Liver (tissue), 8 donors: ENCODE measurements at regions not wholly inside any gene's neighbourhood (a gene's known extent, or its start where the extent isn't known, plus 50 kb on each side); places are given as distances from the start of the nearest gene placed in this dataset.

Experiments used
- DNase-seq: peaks from one replicate; pipeline ENCODE4 v3.0.0-alpha.2; 2017; ENCODE audit warnings: low spot score
- H3K27ac ChIP-seq, 2 donors: one replicate each; pipeline ENCODE4 v1.7.0; 2013; ENCODE audit warnings: inconsistent platforms in 2 of 2, low read length in 2 of 2, control low read depth in 1 of 2, low read depth in 1 of 2, mild to moderate bottlenecking in 1 of 2
- H3K27me3 ChIP-seq, 4 donors: one replicate each; pipeline versions ENCODE4 v1.6.1 to v1.7.0; 2013; ENCODE audit warnings: low read length in 3 of 4, inconsistent platforms in 1 of 4, mild to moderate bottlenecking in 1 of 4, moderate library complexity in 1 of 4; ENCODE audit not compliant: control insufficient read depth in 4 of 4, insufficient read depth in 4 of 4
- H3K36me3 ChIP-seq, 4 donors: one replicate each; pipeline versions ENCODE4 v1.6.1 to v1.7.0; 2013; ENCODE audit warnings: low read length in 3 of 4, mild to moderate bottlenecking in 3 of 4, low read depth in 1 of 4, moderate library complexity in 1 of 4; ENCODE audit not compliant: control insufficient read depth in 4 of 4, insufficient read depth in 3 of 4
- H3K4me1 ChIP-seq, 4 donors: one replicate each; pipeline versions ENCODE4 v1.6.1 to v1.7.0; 2013; ENCODE audit warnings: low read length in 3 of 4, mild to moderate bottlenecking in 3 of 4, moderate library complexity in 1 of 4; ENCODE audit not compliant: control insufficient read depth in 4 of 4, insufficient read depth in 4 of 4
- H3K4me3 ChIP-seq, 3 donors: one replicate each; pipeline versions ENCODE4 v1.6.1 to v1.7.0; 2013; ENCODE audit warnings: low read length in 3 of 3, control low read depth in 1 of 3, low read depth in 1 of 3, mild to moderate bottlenecking in 1 of 3
- H3K9ac ChIP-seq, 2 donors: one replicate each; pipeline ENCODE4 v1.7.0; 2013; ENCODE audit warnings: low read length in 2 of 2, mild to moderate bottlenecking in 2 of 2, moderate library complexity in 2 of 2, control low read depth in 1 of 2, low read depth in 1 of 2
- H3K9me3 ChIP-seq, 4 donors: one replicate each; pipeline versions ENCODE4 v1.6.1 to v1.7.0; 2013; ENCODE audit warnings: low read length in 3 of 4; ENCODE audit not compliant: control insufficient read depth in 4 of 4
- ATF3 ChIP-seq: IDR thresholded peaks from 2 replicates; pipeline ENCODE4 v1.6.1; 2016; ENCODE audit warnings: antibody characterized with exemption
- CTCF ChIP-seq: fragments of 150-350 bp; IDR thresholded peaks from 2 replicates; pipeline ENCODE4 v1.5.1; 2017; ENCODE audit warnings: improper control_type of control experiment, low read depth, low read length; ENCODE audit not compliant: missing input control
- EGR1 ChIP-seq, 2 donors: IDR thresholded peaks; 2 replicates each; pipeline ENCODE4 v1.6.1; 2016 to 2018; ENCODE audit warnings: antibody characterized with exemption in 2 of 2, low read depth in 2 of 2
- FOXA1 ChIP-seq: IDR thresholded peaks from 2 replicates; pipeline ENCODE4 v1.6.1; 2016; ENCODE audit warnings: antibody characterized with exemption
- FOXA2 ChIP-seq: IDR thresholded peaks from 2 replicates; pipeline ENCODE4 v1.6.1; 2016; ENCODE audit warnings: antibody characterized with exemption
- GABPA ChIP-seq, 2 donors: IDR thresholded peaks in 1 of 2; conservative IDR thresholded peaks in 1 of 2; 2 replicates each; pipeline ENCODE4 v1.6.1; 2016; ENCODE audit warnings: antibody characterized with exemption in 2 of 2, mild to moderate bottlenecking in 1 of 2, moderate library complexity in 1 of 2
- JUND ChIP-seq, 2 donors: IDR thresholded peaks; 2 replicates each; pipeline ENCODE4 v1.6.1; 2016; ENCODE audit warnings: antibody characterized with exemption in 2 of 2
- MAX ChIP-seq: IDR thresholded peaks from 2 replicates; pipeline ENCODE4 v1.6.1; 2016; ENCODE audit warnings: antibody characterized with exemption
- NR2F2 ChIP-seq: IDR thresholded peaks from 2 replicates; pipeline ENCODE4 v1.6.1; 2016; ENCODE audit warnings: antibody characterized with exemption
- RAD21 ChIP-seq, 2 donors: IDR thresholded peaks; 2 replicates each; pipeline ENCODE4 v1.6.1; 2016; ENCODE audit warnings: antibody characterized with exemption in 2 of 2, mild to moderate bottlenecking in 2 of 2
- REST ChIP-seq: IDR thresholded peaks from 2 replicates; pipeline ENCODE4 v1.6.1; 2016; ENCODE audit warnings: antibody characterized with exemption, mild to moderate bottlenecking
- RXRA ChIP-seq, 2 donors: IDR thresholded peaks; 2 replicates each; pipeline ENCODE4 v1.6.1; 2017 to 2018; ENCODE audit warnings: antibody characterized with exemption in 2 of 2, mild to moderate bottlenecking in 1 of 2
- SP1 ChIP-seq: IDR thresholded peaks from 2 replicates; pipeline ENCODE4 v1.6.1; 2018; ENCODE audit warnings: antibody characterized with exemption, mild to moderate bottlenecking
- YY1 ChIP-seq: IDR thresholded peaks from 2 replicates; pipeline ENCODE4 v1.6.1; 2016; ENCODE audit warnings: antibody characterized with exemption, mild to moderate bottlenecking
- ZBTB33 ChIP-seq: IDR thresholded peaks from 2 replicates; pipeline ENCODE4 v1.6.1; 2016; ENCODE audit warnings: antibody characterized with exemption
- WGBS: extraction: QIAGEN DNeasy Blood & Tissue Kit; methylation state at CpG from one replicate; pipeline ENCODE4 v1.1.7; 2013; 5-methylcytosine and 5-hydroxymethylcytosine counted together
- donor health status: healthy.
- donor health status: healthy.
- donor health status: healthy.
- donor health status: healthy.
- donor health status: healthy.

- TF ChIP-seq JUND (IDR thresholded peaks at IDR 0.05), result no peak
- TF ChIP-seq REST, result no peak
- TF ChIP-seq EGR1 (IDR thresholded peaks at IDR 0.05; ENCODE audit: low read depth in 2 of 2), result no peak
- TF ChIP-seq SP1, result no peak
- no peak for TF ChIP-seq RXRA (IDR thresholded peaks at IDR 0.05)
- no peak for TF ChIP-seq YY1
- TF ChIP-seq ZBTB33, result no peak
- WGBS, result 48% methylated on average over 1 of the region's 1 CpG
These were observed 691.1 kb downstream of the SLC4A3 start for GRCh38 chr2:220318508-220318907.

GRCh38 chr2:220320326-220320725 lies 692.9 kb downstream of the SLC4A3 start:
- no peak for DNase-seq
- 67% methylated on average over 2 of the region's 2 CpGs for WGBS
- no peaks in the 10 kb centered on the region for H3K9me3 ChIP-seq

More at GRCh38 chr2:220318508-220318907, 691.1 kb downstream of the SLC4A3 start:
- no peaks in the 10 kb centered on the region for H3K4me1 ChIP-seq
- H3K9me3 ChIP-seq, result no peaks in the 10 kb centered on the region
- no peaks in the 10 kb centered on the region for H3K36me3 ChIP-seq
- no peak overlapping the region for H3K9ac ChIP-seq
- no peak overlapping the region for H3K27ac ChIP-seq
- H3K27me3 ChIP-seq, result no peaks in the 10 kb centered on the region
- no peak overlapping the region for H3K4me3 ChIP-seq
- no peak for DNase-seq

More at GRCh38 chr2:220320326-220320725, 692.9 kb downstream of the SLC4A3 start:
- Histone ChIP-seq H3K27me3 (no peaks in the 10 kb centered on the region), H3K4me1 (no peaks in the 10 kb centered on the region), H3K9ac (no peak overlapping the region), H3K4me3 (no peak overlapping the region), H3K27ac (no peak overlapping the region), H3K36me3 (no peaks in the 10 kb centered on the region)
- no peak for TF ChIP-seq NR2F2
- no peak for TF ChIP-seq GABPA (IDR thresholded peaks at IDR 0.05 in 1 of 2, conservative IDR thresholded peaks at IDR 0.05 in 1 of 2)
- TF ChIP-seq CTCF, result no peak
- TF ChIP-seq SP1, result no peak
- no peak for TF ChIP-seq RAD21 (IDR thresholded peaks at IDR 0.05)
- no peak for TF ChIP-seq REST
- no peak for TF ChIP-seq JUND (IDR thresholded peaks at IDR 0.05)
- TF ChIP-seq YY1, result no peak
- TF ChIP-seq MAX, result no peak
- TF ChIP-seq FOXA2, result no peak
- TF ChIP-seq FOXA1, result no peak
- no peak for TF ChIP-seq ZBTB33
- TF ChIP-seq ATF3, result no peak
